K562 (cell line): ENCODE measurements at regions not wholly inside any gene's neighbourhood (a gene's known extent, or its start where the extent isn't known, plus 50 kb on each side); places are given as distances from the start of the nearest gene placed in this dataset.

ENCODE experiments used
- ATAC-seq: fragments of 200-7000 bp; cut with Tn5 transposase; 3 replicates; pipeline ENCODE4 v1.9.1; 2020; ENCODE audit warnings: moderate library complexity
- BruUV-seq: library from RNA; stranded (reverse); fragments of 400-500 nt; replicated peaks from 2 replicates; lab custom pipeline; 2021; lab: Mats Ljungman, UMichigan
- CTCF ChIA-PET: fragments of 300-600 bp; formaldehyde crosslinking; extraction: SDS; loops from one replicate; lab custom pipeline; 2021; ENCODE audit warnings: low intra/inter-chr PET ratio; lab: Yijun Ruan, JAX
- POLR2A ChIA-PET: fragments of 300-600, 350-650 bp; sonication (Branson Sonifier 250); formaldehyde crosslinking; extraction: SDS; loops from one replicate; lab custom pipeline; 2021; ENCODE audit warnings: antibody characterized with exemption, inconsistent platforms; lab: Yijun Ruan, JAX
- DNase-seq, 4 experiments: peaks; one replicate each; pipeline versions ENCODE4 v3.0.0 to v3.0.0-alpha.2; 2011 to 2018; ENCODE audit warnings: low spot score in 3 of 4, mixed read lengths in 3 of 4; ENCODE audit errors: extremely low read depth in 1 of 4
- FAIRE-seq: peaks from 2 replicates; lab custom pipeline; 2011; peaks lifted over from hg19 to GRCh38; lab: Jason Lieb, UNC
- H2AFZ ChIP-seq: 2 replicates; pipeline ENCODE4 v1.6.0; 2011; ENCODE audit warnings: low read depth, low read length, control low read depth, inconsistent platforms
- H3K27ac ChIP-seq: fragments of 200-600 bp; 3 replicates; pipeline ENCODE4 v1.8.0; 2011; ENCODE audit warnings: low read depth, mild to moderate bottlenecking, control low read depth, inconsistent platforms, low read length, moderate library complexity, mixed read lengths; ENCODE audit errors: extremely low read depth
- H3K27me3 ChIP-seq, 2 experiments: fragments of 300-600 bp in 1 of 2; 2 replicates in 1 of 2; 3 replicates in 1 of 2; pipeline versions ENCODE4 v1.6.0 to v1.8.0; 2011; ENCODE audit warnings: inconsistent platforms in 2 of 2, low read length in 2 of 2, mild to moderate bottlenecking in 1 of 2, mixed read lengths in 1 of 2, moderate library complexity in 1 of 2; ENCODE audit not compliant: control insufficient read depth in 2 of 2, insufficient read depth in 2 of 2
- H3K36me3 ChIP-seq: fragments of 300-600 bp; 3 replicates; pipeline ENCODE4 v1.8.0; 2011; ENCODE audit warnings: mild to moderate bottlenecking, low read length, inconsistent platforms; ENCODE audit not compliant: control insufficient read depth, insufficient read depth
- H3K4me1 ChIP-seq, 2 experiments: fragments of 200-600 bp in 1 of 2; replicated peaks in 1 of 2; 2 replicates in 1 of 2; 3 replicates in 1 of 2; pipeline versions ENCODE4 v1.5.1 to v1.8.0; 2011; ENCODE audit warnings: inconsistent platforms in 2 of 2, low read length in 2 of 2, mild to moderate bottlenecking in 1 of 2, mixed read lengths in 1 of 2, moderate library complexity in 1 of 2; ENCODE audit not compliant: control insufficient read depth in 2 of 2, insufficient read depth in 2 of 2
- H3K4me2 ChIP-seq: 2 replicates; pipeline ENCODE4 v1.6.1; 2011; ENCODE audit warnings: low read length, control low read depth, inconsistent platforms, mixed read lengths; ENCODE audit not compliant: insufficient read depth
- H3K4me3 ChIP-seq: fragments of 200-600 bp; sonication (generic), shearing (Covaris generic); 2 replicates; pipeline ENCODE4 v1.5.1; 2016; ENCODE audit warnings: control low read depth, inconsistent platforms
- H3K79me2 ChIP-seq: fragments of 200-600 bp; 3 replicates; pipeline ENCODE4 v1.8.0; 2011; ENCODE audit warnings: low read length, inconsistent platforms; ENCODE audit not compliant: control insufficient read depth, insufficient read depth
- H3K9ac ChIP-seq, 2 experiments: 2 replicates each; pipeline versions ENCODE4 v1.6.0 to v1.6.1; 2011; ENCODE audit warnings: low read depth in 2 of 2, low read length in 2 of 2, control low read depth in 1 of 2, inconsistent platforms in 1 of 2, mild to moderate bottlenecking in 1 of 2, mixed read lengths in 1 of 2; ENCODE audit not compliant: insufficient read depth in 1 of 2
- H3K9me1 ChIP-seq: one replicate; pipeline ENCODE4 v1.6.0; 2011; ENCODE audit warnings: inconsistent platforms, mild to moderate bottlenecking, low read length, moderate library complexity; ENCODE audit not compliant: control insufficient read depth, insufficient read depth
- H3K9me3 ChIP-seq: replicated peaks from 2 replicates; pipeline ENCODE4 v1.5.1; 2011; ENCODE audit warnings: low read depth, low read length, inconsistent platforms; ENCODE audit not compliant: control insufficient read depth, insufficient read depth
- H4K20me1 ChIP-seq: replicated peaks from 2 replicates; pipeline ENCODE4 v1.6.1; 2011; ENCODE audit warnings: low read length, inconsistent platforms, mixed read lengths; ENCODE audit not compliant: control insufficient read depth, insufficient read depth
- ATF3 ChIP-seq, 2 experiments: fragments of 450-650 bp in 1 of 2; sonication (generic) in 1 of 2; formaldehyde crosslinking in 1 of 2; IDR thresholded peaks in 1 of 2; conservative IDR thresholded peaks in 1 of 2; 2 replicates each; pipeline versions ENCODE4 v1.6.1 to v1.8.1; 2016 to 2023; ENCODE audit warnings: mild to moderate bottlenecking in 2 of 2, moderate library complexity in 2 of 2, inconsistent platforms in 1 of 2, missing genetic modification reagents in 1 of 2
- ATF7 ChIP-seq: fragments of 450-650 bp; IDR thresholded peaks from 2 replicates; pipeline ENCODE4 v1.7.1; 2014; ENCODE audit warnings: mild to moderate bottlenecking, moderate library complexity
- CHD7 ChIP-seq: fragments of 200-600 bp; sonication (generic); IDR thresholded peaks from one replicate; pipeline ENCODE4 v1.6.1; 2012; ENCODE audit warnings: mild to moderate bottlenecking, low read depth, low read length, inconsistent platforms
- FOXO4 ChIP-seq: fragments of 450-650 bp; formaldehyde crosslinking; IDR thresholded peaks from 2 replicates; pipeline ENCODE4 v1.4.0; 2020; ENCODE audit warnings: mild to moderate bottlenecking, moderate library complexity
- ZBTB12 ChIP-seq: fragments of 250-450 bp; sonication (Bioruptor Pico); IDR thresholded peaks from 2 replicates; pipeline ENCODE4 v1.4.0; 2020
- WGBS: fragments of 100-300 bp; shearing (Covaris generic); methylation state at CpG from one replicate; pipeline ENCODE4 v1.1.6; 2016; ENCODE audit warnings: low coverage, mixed read lengths; ENCODE audit not compliant: insufficient coverage; ENCODE audit errors: missing lambda C conversion rate; 5-methylcytosine and 5-hydroxymethylcytosine counted together
- in situ Hi-C: fragments of 300-500 bp; cut with MboI; formaldehyde crosslinking; loops from 4 replicates; pipeline ENCODE4 v1.15.0; 2018; ENCODE audit warnings: inconsistent platforms, mixed read lengths
- intact Hi-C: fragments of 100-400 bp; cut with micrococcal nuclease; formaldehyde crosslinking; loops from 2 replicates; pipeline ENCODE4 v1.14.2; 2022

GRCh38 chr6:14811775-14812428 is 434.0 kb upstream of the JARID2 start:
- intact Hi-C loops (no loop called here), in situ Hi-C loops (no loop called here)
- H3K27ac ChIP-seq = no peak overlapping the region
- H4K20me1 ChIP-seq = no peaks in the 10 kb centered on the region
- H3K9ac ChIP-seq = no peak overlapping the region
- no peaks in the 10 kb centered on the region for H3K27me3 ChIP-seq
- BruUV-seq = no TSS peak
- POLR2A ChIA-PET = interaction anchor here (1.3 to 1.4 kb wide), 2 partner anchors 12 to 19 kb away, joined by 3 to 4 read pairs; no protein-coding TSS in a partner anchor
- H3K4me3 ChIP-seq = no peak overlapping the region
- H3K4me1 ChIP-seq = 0 out of 5 replicates have a peak, but pooled peaks cover 0 to under 1% of the 10 kb centered on the region in 2 experiments
- no peak overlapping the region for H2AFZ ChIP-seq
- no peaks in the 10 kb centered on the region; the same call in 1 of the 2 replicates for H3K9me3 ChIP-seq
- WGBS = 64% methylated on average over 7 of the region's 7 CpGs
- no peaks in the 10 kb centered on the region for H3K79me2 ChIP-seq
- DNase-seq = no peak
- no peaks in the 10 kb centered on the region for H3K36me3 ChIP-seq
- H3K4me2 ChIP-seq = no peak overlapping the region
- H3K9me1 ChIP-seq = no peaks in the 10 kb centered on the region
- CTCF ChIA-PET = no interaction called here
- FAIRE-seq = peak; percentile 19
- no peak for ATAC-seq
- TF ChIP-seq FOXO4 (CRISPR knock-in tag) = no peak
- TF ChIP-seq ATF7 = 0 out of 2 replicates have a peak, but pooled peaks have one; percentile 27
- TF ChIP-seq CHD7 = no peak
- TF ChIP-seq ZBTB12 = no peak
- 0 out of 2 replicates have a peak, but pooled peaks have one; percentile 35 for TF ChIP-seq ATF3 (IDR thresholded peaks at IDR 0.05)
- no peak for TF ChIP-seq ATF3 (CRISPR knock-in tag; conservative IDR thresholded peaks at IDR 0.05)
